Tibial nerve (tissue), 4 donors: ENCODE measurements at regions not wholly inside any gene's neighbourhood (a gene's known extent, or its start where the extent isn't known, plus 50 kb on each side); places are given as distances from the start of the nearest gene placed in this dataset.

Experiments
- DNase-seq, 2 donors: peaks; one replicate each; pipeline ENCODE4 v3.0.0-alpha.2; 2019; ENCODE audit warnings: low spot score in 2 of 2
- H3K27ac ChIP-seq, 4 donors: fragments of 200-600 bp; sonication (generic) in 3 of 4; one replicate each; pipeline ENCODE4 v1.5.1; 2017 to 2019; ENCODE audit warnings: mild to moderate bottlenecking in 1 of 4
- H3K27me3 ChIP-seq, 2 donors: fragments of 200-600 bp; sonication (generic) in 1 of 2; one replicate each; pipeline versions ENCODE4 v1.5.1 to v1.6.0; 2017 to 2019
- H3K36me3 ChIP-seq, 3 donors: fragments of 200-600 bp; sonication (generic); one replicate each; pipeline ENCODE4 v1.5.1; 2018 to 2019
- H3K4me1 ChIP-seq, 4 donors: fragments of 200-600 bp; sonication (generic) in 3 of 4; one replicate each; pipeline ENCODE4 v1.5.1; 2017 to 2019
- H3K4me3 ChIP-seq, 4 donors: fragments of 200-600 bp; sonication (generic) in 3 of 4; one replicate each; pipeline ENCODE4 v1.5.1; 2017 to 2019; ENCODE audit warnings: mild to moderate bottlenecking in 1 of 4, moderate library complexity in 1 of 4
- H3K9me3 ChIP-seq, 4 donors: fragments of 200-600 bp; sonication (generic) in 3 of 4; one replicate each; pipeline ENCODE4 v1.5.1; 2017 to 2019
- EP300 ChIP-seq, 2 donors: sonication (generic); formaldehyde crosslinking; IDR thresholded peaks; one replicate each; pipeline ENCODE4 v1.6.1; 2017; ENCODE audit warnings: antibody characterized with exemption in 2 of 2, mild to moderate bottlenecking in 1 of 2
- POLR2A ChIP-seq, 2 donors: fragments of 450-650 bp; IDR thresholded peaks; one replicate each; pipeline ENCODE4 v1.6.1; 2017; ENCODE audit warnings: antibody characterized with exemption in 2 of 2, mild to moderate bottlenecking in 2 of 2, moderate library complexity in 2 of 2
- whole genome bisulfite sequencing, 2 donors: methylation state at CpG; one replicate each; pipeline ENCODE4 v1.1.5; 2018; 5-methylcytosine and 5-hydroxymethylcytosine counted together
- TF ChIP-seq, protein P1 (sequence below), 5 experiments: fragments of 200-600 bp in 3 of 5; fragments of 450-650 bp in 2 of 5; sonication (generic) in 3 of 5; IDR thresholded peaks; one replicate each; pipeline ENCODE4 v1.5.1; 2016 to 2019; ENCODE audit warnings: antibody characterized with exemption in 5 of 5, mild to moderate bottlenecking in 3 of 5, moderate library complexity in 2 of 5

- H3K36me3 ChIP-seq: no peaks in the 10 kb centered on the region
- H3K4me1 ChIP-seq: no peaks in the 10 kb centered on the region
- no peak overlapping the region for H3K27ac ChIP-seq
- H3K27me3 ChIP-seq: no peaks in the 10 kb centered on the region
- DNase-seq: no peak
- 69 to 80% methylated on average over 1 of the region's 1 CpG for WGBS, 2 donors
- H3K4me3 ChIP-seq: no peak overlapping the region
- H3K9me3 ChIP-seq: no peaks in the 10 kb centered on the region
- TF ChIP-seq POLR2A (IDR thresholded peaks at IDR 0.05) (no peak), EP300 (IDR thresholded peaks at IDR 0.05) (no peak)
- TF ChIP-seq, protein P1, sequence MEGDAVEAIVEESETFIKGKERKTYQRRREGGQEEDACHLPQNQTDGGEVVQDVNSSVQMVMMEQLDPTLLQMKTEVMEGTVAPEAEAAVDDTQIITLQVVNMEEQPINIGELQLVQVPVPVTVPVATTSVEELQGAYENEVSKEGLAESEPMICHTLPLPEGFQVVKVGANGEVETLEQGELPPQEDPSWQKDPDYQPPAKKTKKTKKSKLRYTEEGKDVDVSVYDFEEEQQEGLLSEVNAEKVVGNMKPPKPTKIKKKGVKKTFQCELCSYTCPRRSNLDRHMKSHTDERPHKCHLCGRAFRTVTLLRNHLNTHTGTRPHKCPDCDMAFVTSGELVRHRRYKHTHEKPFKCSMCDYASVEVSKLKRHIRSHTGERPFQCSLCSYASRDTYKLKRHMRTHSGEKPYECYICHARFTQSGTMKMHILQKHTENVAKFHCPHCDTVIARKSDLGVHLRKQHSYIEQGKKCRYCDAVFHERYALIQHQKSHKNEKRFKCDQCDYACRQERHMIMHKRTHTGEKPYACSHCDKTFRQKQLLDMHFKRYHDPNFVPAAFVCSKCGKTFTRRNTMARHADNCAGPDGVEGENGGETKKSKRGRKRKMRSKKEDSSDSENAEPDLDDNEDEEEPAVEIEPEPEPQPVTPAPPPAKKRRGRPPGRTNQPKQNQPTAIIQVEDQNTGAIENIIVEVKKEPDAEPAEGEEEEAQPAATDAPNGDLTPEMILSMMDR (IDR thresholded peaks at IDR 0.05): no peak
Observed at GRCh38 chr11:121917482-121917881, 198.5 kb downstream of the BLID start.

DNA sequence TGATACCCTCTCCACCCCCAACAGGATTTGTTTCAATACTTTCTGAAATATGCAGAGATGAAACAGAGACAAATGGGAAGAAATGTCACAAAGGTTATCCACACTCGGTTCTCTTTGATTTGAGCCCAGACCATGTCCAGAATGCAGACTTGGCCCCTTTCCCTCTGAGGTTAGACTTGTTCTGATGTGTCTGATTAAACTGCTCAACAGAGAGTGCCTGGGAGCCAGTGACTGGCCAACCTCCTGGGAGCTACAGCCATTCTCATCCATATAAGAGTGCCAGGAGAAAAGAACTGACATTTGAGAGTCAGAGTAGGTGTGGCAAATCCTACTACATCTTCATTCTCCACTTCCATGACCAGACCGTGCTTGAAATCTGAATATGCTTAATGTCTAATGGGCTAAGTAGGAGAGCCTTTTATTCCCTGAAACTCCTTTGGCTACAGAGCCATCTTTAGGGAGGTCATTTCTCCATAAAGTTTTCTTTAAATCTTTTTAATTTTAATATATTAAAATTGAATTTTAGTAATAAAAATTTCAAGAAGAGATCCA is 201.4 kb downstream of the BLID start:
- Histone ChIP-seq H3K36me3 (no peaks in the 10 kb centered on the region), H3K27me3 (no peaks in the 10 kb centered on the region), H3K9me3 (no peaks in the 10 kb centered on the region), H3K27ac (no peak overlapping the region), H3K4me1 (no peaks in the 10 kb centered on the region), H3K4me3 (no peak overlapping the region)
- TF ChIP-seq, protein P1 (IDR thresholded peaks at IDR 0.05): no peak
- TF ChIP-seq POLR2A (IDR thresholded peaks at IDR 0.05) (no peak), EP300 (IDR thresholded peaks at IDR 0.05) (no peak)
- WGBS, 2 donors: 45 to 54% methylated on average over 2 of the region's 2 CpGs
- DNase-seq: no peak

GRCh38 chr11:121909596-121909995 is 206.4 kb downstream of the BLID start:
- H3K4me3 ChIP-seq: no peak overlapping the region
- no peaks in the 10 kb centered on the region for H3K4me1 ChIP-seq
- H3K27ac ChIP-seq: no peak overlapping the region
- no peaks in the 10 kb centered on the region for H3K36me3 ChIP-seq
- TF ChIP-seq EP300 (IDR thresholded peaks at IDR 0.05) (no peak), POLR2A (IDR thresholded peaks at IDR 0.05) (no peak)
- TF ChIP-seq, protein P1 (IDR thresholded peaks at IDR 0.05): no peak
- DNase-seq: no peak
- H3K9me3 ChIP-seq: no peaks in the 10 kb centered on the region
- WGBS, 2 donors: 62 to 64% methylated on average over 2 of the region's 2 CpGs
- no peaks in the 10 kb centered on the region for H3K27me3 ChIP-seq

- H3K4me1 ChIP-seq: no peaks in the 10 kb centered on the region
- no peaks in the 10 kb centered on the region for H3K9me3 ChIP-seq
- H3K36me3 ChIP-seq: no peaks in the 10 kb centered on the region
- no peak for DNase-seq
- TF ChIP-seq, protein P1 (IDR thresholded peaks at IDR 0.05): no peak
- TF ChIP-seq POLR2A (IDR thresholded peaks at IDR 0.05): no peak
- no peak for TF ChIP-seq EP300 (IDR thresholded peaks at IDR 0.05)
- 51% methylated on average over 2 of the region's 2 CpGs for WGBS, 2 donors
- H3K27ac ChIP-seq: no peak overlapping the region
- H3K4me3 ChIP-seq: no peak overlapping the region
- H3K27me3 ChIP-seq: no peaks in the 10 kb centered on the region
Observed at GRCh38 chr11:121907379-121907778, 208.6 kb downstream of the BLID start.

- no peaks in the 10 kb centered on the region for H3K27me3 ChIP-seq
- WGBS, 2 donors: 74 to 79% methylated on average over 6 of the region's 6 CpGs
- H3K36me3 ChIP-seq: no peaks in the 10 kb centered on the region
- H3K4me3 ChIP-seq: no peak overlapping the region
- no peaks in the 10 kb centered on the region for H3K4me1 ChIP-seq
- no peaks in the 10 kb centered on the region for H3K9me3 ChIP-seq
- TF ChIP-seq POLR2A (IDR thresholded peaks at IDR 0.05) (no peak), EP300 (IDR thresholded peaks at IDR 0.05) (no peak)
- TF ChIP-seq, protein P1 (IDR thresholded peaks at IDR 0.05): no peak
- no peak overlapping the region for H3K27ac ChIP-seq
- DNase-seq: no peak
Observed at GRCh38 chr11:121904148-121904547, 211.9 kb downstream of the BLID start.
